ENCODE measurements at regions not wholly inside any gene's neighbourhood (a gene's known extent, or its start where the extent isn't known, plus 50 kb on each side); places are given as distances from the start of the nearest gene placed in this dataset.

GRCh38 chr13:64525687-64526086, 2704.4 kb downstream of the PCDH9 start:
- 41% methylated on average over 15 of the region's 15 CpGs for WGBS (ENCODE audit: insufficient coverage, insufficient replicate concordance, low lambda C conversion rate, missing lambda C conversion rate)
- ChIA-PET CTCF (interaction anchor here (1.4 kb wide), 1 partner anchor 30 kb away, joined by 3 read pairs; no protein-coding TSS in a partner anchor), RAD21 (ENCODE audit: unreplicated experiment) (no interaction called here), SMC1A (ENCODE audit: uncharacterized antibody, unreplicated experiment) (no interaction called here), POLR2A (no interaction called here)
- Histone ChIP-seq H3K9ac (ENCODE audit: control insufficient read depth, insufficient read depth, low read length) (no peak overlapping the region), H3K4me1 (ENCODE audit: control insufficient read depth, insufficient read depth, low read length) (no peaks in the 10 kb centered on the region), H3K9me3 (replicated peaks; ENCODE audit: control insufficient read depth, insufficient read depth, low read length) (no peaks in the 10 kb centered on the region), H3K27ac (ENCODE audit: control insufficient read depth, insufficient read depth) (no peak overlapping the region), H3K4me3 (no peak overlapping the region), H3K79me2 (ENCODE audit: control insufficient read depth, insufficient read depth, low read length) (no peaks in the 10 kb centered on the region), H3K36me3 (ENCODE audit: control insufficient read depth in 2 of 2, insufficient read depth in 2 of 2, low read length in 1 of 2) (no peaks in the 10 kb centered on the region), H4K20me1 (ENCODE audit: control insufficient read depth, insufficient read depth) (no peaks in the 10 kb centered on the region), H3K27me3 (replicated peaks in 1 of 2; ENCODE audit: control insufficient read depth in 2 of 2, insufficient read depth in 2 of 2, low read length in 1 of 2) (no peaks in the 10 kb centered on the region), H3K4me2 (ENCODE audit: control insufficient read depth, insufficient read depth) (no peak overlapping the region), H2AFZ (ENCODE audit: control insufficient read depth, low read depth, low read length) (no peak overlapping the region)
- BruUV-seq (replicated peaks): no TSS peak
- TF ChIP-seq JUND (IDR thresholded peaks at IDR 0.05; ENCODE audit: low read depth, low read length) (no peak), SP1 (IDR thresholded peaks at IDR 0.05; ENCODE audit: low read depth, low read length) (no peak), ZBTB11 (CRISPR knock-in tag; IDR thresholded peaks at IDR 0.05) (no peak), RFX5 (IDR thresholded peaks at IDR 0.05; ENCODE audit: low read depth, low read length) (no peak), KDM1A (IDR thresholded peaks at IDR 0.05; ENCODE audit: borderline replicate concordance) (no peak), HCFC1 (IDR thresholded peaks at IDR 0.05; ENCODE audit: low read length) (no peak), NKRF (conservative IDR thresholded peaks at IDR 0.05) (no peak)
- no peak for FAIRE-seq
- intact Hi-C loops (cut with micrococcal nuclease; ENCODE audit: unreplicated experiment) (no loop called here), in situ Hi-C loops (cut with MboI) (no loop called here)
- ATAC-seq: no peak
- DNase-seq (ENCODE audit: low read depth, low spot score): no peak
